ENCODE measurements at regions not wholly inside any gene's neighbourhood (a gene's known extent, or its start where the extent isn't known, plus 50 kb on each side); places are given as distances from the start of the nearest gene placed in this dataset.
A peak's percentile ranks its signal among the peaks of the same experiment; 100 is the strongest.

DNA sequence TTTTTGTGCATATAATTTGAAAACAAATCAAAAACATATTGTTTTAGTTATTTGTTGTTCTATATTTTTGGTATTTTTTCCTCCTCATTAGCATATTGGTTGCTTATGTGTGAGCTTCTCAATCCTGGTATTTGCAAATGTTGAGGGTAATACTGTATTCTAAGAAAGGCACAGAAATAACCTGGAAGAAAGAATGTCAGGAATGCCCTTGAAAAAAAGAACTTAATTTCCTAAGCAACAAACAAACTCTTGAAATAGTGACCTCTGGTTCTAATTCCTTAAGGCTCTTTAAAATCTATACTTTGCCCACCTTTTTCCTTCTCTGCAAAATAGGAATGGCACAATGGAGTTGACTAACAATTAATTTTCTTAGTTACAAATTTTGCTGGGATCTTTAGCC, 117.5 kb downstream of the HMHB1 start:
- intact Hi-C loops (cut with DNase I) = no loop called here
- TF ChIP-seq, protein P1, sequence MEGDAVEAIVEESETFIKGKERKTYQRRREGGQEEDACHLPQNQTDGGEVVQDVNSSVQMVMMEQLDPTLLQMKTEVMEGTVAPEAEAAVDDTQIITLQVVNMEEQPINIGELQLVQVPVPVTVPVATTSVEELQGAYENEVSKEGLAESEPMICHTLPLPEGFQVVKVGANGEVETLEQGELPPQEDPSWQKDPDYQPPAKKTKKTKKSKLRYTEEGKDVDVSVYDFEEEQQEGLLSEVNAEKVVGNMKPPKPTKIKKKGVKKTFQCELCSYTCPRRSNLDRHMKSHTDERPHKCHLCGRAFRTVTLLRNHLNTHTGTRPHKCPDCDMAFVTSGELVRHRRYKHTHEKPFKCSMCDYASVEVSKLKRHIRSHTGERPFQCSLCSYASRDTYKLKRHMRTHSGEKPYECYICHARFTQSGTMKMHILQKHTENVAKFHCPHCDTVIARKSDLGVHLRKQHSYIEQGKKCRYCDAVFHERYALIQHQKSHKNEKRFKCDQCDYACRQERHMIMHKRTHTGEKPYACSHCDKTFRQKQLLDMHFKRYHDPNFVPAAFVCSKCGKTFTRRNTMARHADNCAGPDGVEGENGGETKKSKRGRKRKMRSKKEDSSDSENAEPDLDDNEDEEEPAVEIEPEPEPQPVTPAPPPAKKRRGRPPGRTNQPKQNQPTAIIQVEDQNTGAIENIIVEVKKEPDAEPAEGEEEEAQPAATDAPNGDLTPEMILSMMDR (IDR thresholded peaks at IDR 0.05) = no peak
- TF ChIP-seq POLR2AphosphoS5 (IDR thresholded peaks at IDR 0.05) (no peak), POLR2A (IDR thresholded peaks at IDR 0.05) (no peak), EP300 (IDR thresholded peaks at IDR 0.05) (no peak)
- no peak overlapping the region for H3K27ac ChIP-seq
- H3K4me3 ChIP-seq = no peak overlapping the region
- no peaks in the 10 kb centered on the region for H3K9me3 ChIP-seq
- no peak for DNase-seq
- no peaks in the 10 kb centered on the region for H3K36me3 ChIP-seq
- H3K27me3 ChIP-seq = no peaks in the 10 kb centered on the region
- H3K4me1 ChIP-seq = peaks cover 0 to 13% (median 8%) of the 10 kb centered on the region in 4 donors

DNA sequence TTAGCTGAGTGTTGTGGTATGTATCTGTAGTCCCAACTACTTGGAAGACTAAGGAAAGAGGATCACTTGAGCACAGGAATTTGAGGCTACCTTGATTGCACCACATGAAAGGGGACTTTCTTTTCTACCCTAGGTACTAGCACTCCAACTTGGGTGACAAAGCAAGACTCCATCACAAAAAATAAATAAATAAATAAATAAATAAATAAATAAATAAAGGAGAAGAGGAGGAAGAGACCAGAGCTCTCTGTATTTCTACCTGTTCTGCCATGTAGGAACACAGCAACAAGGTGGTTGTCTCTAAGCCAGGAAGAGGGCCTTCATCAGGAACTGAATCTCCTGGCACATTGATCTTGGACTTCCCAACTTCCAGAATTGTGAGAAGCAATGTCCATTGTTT, 118.6 kb downstream of the HMHB1 start:
- intact Hi-C loops (cut with DNase I) = no loop called here
- H3K9me3 ChIP-seq = peaks cover 0 to 6% (median 0%) of the 10 kb centered on the region in 4 donors
- no peaks in the 10 kb centered on the region for H3K36me3 ChIP-seq
- H3K27ac ChIP-seq = no peak overlapping the region
- H3K4me3 ChIP-seq = no peak overlapping the region
- no peak for TF ChIP-seq POLR2AphosphoS5 (IDR thresholded peaks at IDR 0.05)
- TF ChIP-seq EP300 (IDR thresholded peaks at IDR 0.05) = no peak
- TF ChIP-seq, protein P1 (IDR thresholded peaks at IDR 0.05) = no peak
- no peak for TF ChIP-seq POLR2A (IDR thresholded peaks at IDR 0.05)
- no peaks in the 10 kb centered on the region for H3K27me3 ChIP-seq
- DNase-seq = no peak
- H3K4me1 ChIP-seq = peaks cover 0 to 13% (median 8%) of the 10 kb centered on the region in 4 donors

DNA sequence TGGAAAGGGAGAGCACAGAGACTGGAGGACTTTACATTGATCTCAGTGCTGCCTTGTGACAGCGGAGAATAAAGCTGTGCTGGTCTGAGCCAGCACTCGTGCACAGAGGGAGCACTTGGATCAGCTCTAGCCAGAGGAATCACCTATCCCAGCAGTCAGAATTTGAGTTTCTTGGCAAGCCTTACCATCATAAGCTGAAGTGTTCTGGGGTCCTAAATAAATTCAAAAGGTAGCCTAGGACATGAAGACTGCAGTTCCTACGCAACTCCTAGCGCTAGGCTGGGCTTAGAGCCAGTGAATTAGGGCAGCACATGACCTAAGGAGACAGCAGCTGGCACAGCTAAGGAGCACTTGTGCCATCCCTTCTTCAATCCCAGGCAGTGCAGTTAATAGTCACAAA, 119.5 kb downstream of the HMHB1 start:
- Histone ChIP-seq H3K27me3 (no peaks in the 10 kb centered on the region), H3K9me3 (peaks cover 0 to 6% (median 0%) of the 10 kb centered on the region in 4 donors), H3K27ac (peak overlapping the region in 1 of 4 donors; percentile 26), H3K36me3 (no peaks in the 10 kb centered on the region), H3K4me1 (peaks cover 0 to 13% (median 8%) of the 10 kb centered on the region in 4 donors), H3K4me3 (no peak overlapping the region)
- TF ChIP-seq POLR2AphosphoS5 (IDR thresholded peaks at IDR 0.05) = peak in 1 of 4 donors; percentile 34
- TF ChIP-seq EP300 (IDR thresholded peaks at IDR 0.05) = no peak
- DNase-seq = peak; percentile 72
- intact Hi-C loops (cut with DNase I) = no loop called here
- 90 to 93% methylated on average over 4 of the region's 4 CpGs for WGBS, 2 donors

DNA sequence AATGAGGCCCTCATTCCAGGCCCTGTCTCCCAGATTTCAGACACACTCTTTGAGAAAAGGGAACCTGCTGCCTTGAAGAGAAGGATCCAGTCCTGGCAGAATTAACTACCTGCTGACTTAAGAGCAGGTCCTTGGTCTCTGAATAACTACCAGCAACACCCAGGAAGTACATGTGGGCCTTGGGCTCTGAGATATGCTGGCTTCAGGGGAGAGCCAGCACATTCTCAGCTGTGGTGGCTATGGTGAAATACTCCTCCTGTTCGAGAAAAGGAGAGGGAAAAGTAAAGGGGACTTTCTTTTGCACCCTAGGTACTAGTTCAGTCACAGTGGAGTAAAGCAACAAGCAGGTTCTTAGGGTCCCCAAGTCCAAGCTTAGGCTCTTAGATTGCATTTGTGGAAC, 120.0 kb downstream of the HMHB1 start:
- intact Hi-C loops (cut with DNase I) = no loop called here
- WGBS, 2 donors = 81 to 84% methylated on average over 1 of the region's 1 CpG
- Histone ChIP-seq H3K36me3 (no peaks in the 10 kb centered on the region), H3K27ac (no peak overlapping the region), H3K9me3 (peaks cover 0 to 6% (median 0%) of the 10 kb centered on the region in 4 donors), H3K4me3 (no peak overlapping the region), H3K4me1 (peaks cover 0 to 13% (median 8%) of the 10 kb centered on the region in 4 donors), H3K27me3 (no peaks in the 10 kb centered on the region)
- no peak for TF ChIP-seq POLR2A (IDR thresholded peaks at IDR 0.05)
- no peak for TF ChIP-seq EP300 (IDR thresholded peaks at IDR 0.05)
- TF ChIP-seq, protein P1 (IDR thresholded peaks at IDR 0.05) = no peak
- TF ChIP-seq POLR2AphosphoS5 (IDR thresholded peaks at IDR 0.05) = no peak
- DNase-seq = no peak

DNA sequence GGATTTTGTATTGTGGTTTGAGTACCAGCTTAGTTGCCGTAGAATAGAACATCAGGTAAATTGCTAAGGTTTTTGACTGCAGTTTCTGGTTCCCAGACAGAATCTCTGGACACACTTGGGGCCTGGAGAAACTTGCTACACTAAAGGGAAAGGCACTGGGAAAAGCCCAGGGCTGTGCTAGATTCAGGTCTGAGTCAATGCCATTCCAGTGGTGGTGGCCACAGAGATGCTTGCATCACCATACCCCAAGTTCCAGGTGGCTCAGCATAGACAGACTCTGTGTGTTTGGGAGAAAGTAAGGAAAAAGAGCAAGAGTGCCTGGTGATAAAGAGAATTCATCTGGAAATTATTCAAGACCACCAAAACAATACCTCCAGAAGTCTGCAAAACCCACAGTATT, 120.6 kb downstream of the HMHB1 start:
- Histone ChIP-seq H3K27ac (no peak overlapping the region), H3K36me3 (no peaks in the 10 kb centered on the region), H3K9me3 (peaks cover 0 to 6% (median 0%) of the 10 kb centered on the region in 4 donors), H3K4me1 (peaks cover 0 to 13% (median 8%) of the 10 kb centered on the region in 4 donors), H3K27me3 (no peaks in the 10 kb centered on the region), H3K4me3 (no peak overlapping the region)
- WGBS, 2 donors = 94 to 97% methylated on average over 1 of the region's 1 CpG
- DNase-seq = no peak
- TF ChIP-seq POLR2A (IDR thresholded peaks at IDR 0.05) (no peak), EP300 (IDR thresholded peaks at IDR 0.05) (no peak), POLR2AphosphoS5 (IDR thresholded peaks at IDR 0.05) (no peak)
- TF ChIP-seq, protein P1 (IDR thresholded peaks at IDR 0.05) = no peak
- intact Hi-C loops (cut with DNase I) = no loop called here
